ENCODE measurements at regions not wholly inside any gene's neighbourhood (a gene's known extent, or its start where the extent isn't known, plus 50 kb on each side); places are given as distances from the start of the nearest gene placed in this dataset.

DNA sequence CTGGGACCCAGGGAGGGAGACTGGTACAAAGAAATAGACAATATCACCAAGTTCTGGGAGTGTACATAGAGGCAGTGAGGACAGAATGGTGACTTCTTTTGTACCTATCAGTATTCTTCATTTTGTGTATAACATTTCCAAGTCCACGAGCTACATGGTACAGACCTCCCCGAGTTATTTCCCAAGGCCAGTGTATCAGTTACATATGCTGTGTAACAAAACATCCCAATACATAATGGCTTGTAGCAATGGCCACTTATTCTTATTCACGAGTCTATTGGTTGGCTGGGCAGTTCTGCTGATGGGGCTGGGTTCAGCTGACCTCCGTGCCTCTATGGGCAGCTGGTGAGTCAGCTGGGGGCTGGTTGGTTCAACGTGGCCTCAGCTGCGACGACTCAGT is 98.7 kb upstream of the RFLNA start:
- Histone ChIP-seq H3T11ph (ENCODE audit: low read length) (no peak overlapping the region), H2BK5ac (ENCODE audit: insufficient read length, low read length) (no peak overlapping the region), H3K4me2 (ENCODE audit: insufficient read depth, insufficient read length, low read length) (no peak overlapping the region), H2BK120ac (ENCODE audit: low read depth, low read length, poor library complexity, severe bottlenecking) (no peak overlapping the region), H3K79me2 (ENCODE audit: insufficient read depth, low read length) (no peaks in the 10 kb centered on the region), H3K23me2 (ENCODE audit: insufficient read length, low read depth, low read length, poor library complexity, severe bottlenecking) (no peaks in the 10 kb centered on the region), H3K14ac (ENCODE audit: insufficient read depth, low read length) (no peak overlapping the region), H4K20me1 (ENCODE audit: control insufficient read depth, insufficient read depth, insufficient read length) (no peaks in the 10 kb centered on the region), H4K8ac (replicated peaks; ENCODE audit: insufficient read length, low read depth, low read length) (no peak overlapping the region), H2BK15ac (ENCODE audit: low read depth, low read length) (no peak overlapping the region), H2BK20ac (ENCODE audit: low read depth, low read length, poor library complexity, severe bottlenecking) (no peak overlapping the region), H4K91ac (ENCODE audit: insufficient read length, low read depth, low read length) (no peak overlapping the region), H3K27ac (ENCODE audit: insufficient read length, low read depth, low read length) (no peak overlapping the region), H4K5ac (ENCODE audit: insufficient read length, low read depth, low read length) (no peak overlapping the region), H3K18ac (ENCODE audit: insufficient read length, low read depth, low read length) (no peak overlapping the region), H3K27me3 (ENCODE audit: insufficient read depth, low read length) (no peaks in the 10 kb centered on the region), H3K4ac (ENCODE audit: low read depth, low read length) (no peak overlapping the region), H2AFZ (ENCODE audit: low read length) (no peak overlapping the region), H3K56ac (ENCODE audit: insufficient read length, low read depth, low read length) (no peak overlapping the region), H3K9me3 (ENCODE audit: control insufficient read depth, low read depth, low read length) (no peaks in the 10 kb centered on the region), H2AK5ac (ENCODE audit: insufficient read length, low read length) (no peak overlapping the region), H3K79me1 (ENCODE audit: insufficient read depth, low read depth, low read length, poor library complexity, severe bottlenecking) (no peaks in the 10 kb centered on the region), H3K4me1 (ENCODE audit: insufficient read depth, low read length) (no peaks in the 10 kb centered on the region), H2BK12ac (ENCODE audit: insufficient read length, low read depth, low read length) (no peak overlapping the region), H3K9ac (ENCODE audit: extremely low read depth, insufficient read length, low read length) (no peak overlapping the region), H3K23ac (ENCODE audit: insufficient read length, low read depth, low read length) (no peak overlapping the region)
- Mint-ChIP-seq H3K27me3 (ENCODE audit: low read depth) (no peaks in the 10 kb centered on the region; the same call in 1 of the 2 replicates), H3K36me3 (ENCODE audit: insufficient read depth in 1 of 3, low read depth in 3 of 3) (peaks cover 0 to 21% (median 8%) of the 10 kb centered on the region in 3 experiments; a peak in 5 of 7 replicates), H3K27ac (no peak overlapping the region), H3K9me3 (peaks cover 2 to 21% of the 10 kb centered on the region in 2 experiments; a peak in 4 of 5 replicates), H3K4me3 (no peak overlapping the region), H3K4me1 (peaks cover 11 to 13% of the 10 kb centered on the region in 2 experiments)
- DNase-seq: no peak
- WGBS (ENCODE audit: extremely low coverage, insufficient read length, low lambda C conversion rate): no CpG with 5 or more reads among the region's 7 CpGs
- TF ChIP-seq, protein P1, sequence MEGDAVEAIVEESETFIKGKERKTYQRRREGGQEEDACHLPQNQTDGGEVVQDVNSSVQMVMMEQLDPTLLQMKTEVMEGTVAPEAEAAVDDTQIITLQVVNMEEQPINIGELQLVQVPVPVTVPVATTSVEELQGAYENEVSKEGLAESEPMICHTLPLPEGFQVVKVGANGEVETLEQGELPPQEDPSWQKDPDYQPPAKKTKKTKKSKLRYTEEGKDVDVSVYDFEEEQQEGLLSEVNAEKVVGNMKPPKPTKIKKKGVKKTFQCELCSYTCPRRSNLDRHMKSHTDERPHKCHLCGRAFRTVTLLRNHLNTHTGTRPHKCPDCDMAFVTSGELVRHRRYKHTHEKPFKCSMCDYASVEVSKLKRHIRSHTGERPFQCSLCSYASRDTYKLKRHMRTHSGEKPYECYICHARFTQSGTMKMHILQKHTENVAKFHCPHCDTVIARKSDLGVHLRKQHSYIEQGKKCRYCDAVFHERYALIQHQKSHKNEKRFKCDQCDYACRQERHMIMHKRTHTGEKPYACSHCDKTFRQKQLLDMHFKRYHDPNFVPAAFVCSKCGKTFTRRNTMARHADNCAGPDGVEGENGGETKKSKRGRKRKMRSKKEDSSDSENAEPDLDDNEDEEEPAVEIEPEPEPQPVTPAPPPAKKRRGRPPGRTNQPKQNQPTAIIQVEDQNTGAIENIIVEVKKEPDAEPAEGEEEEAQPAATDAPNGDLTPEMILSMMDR (conservative IDR thresholded peaks at IDR 0.05): no peak

Data from H9 (cell line).